HepG2 (cell line): ENCODE measurements at regions not wholly inside any gene's neighbourhood (a gene's known extent, or its start where the extent isn't known, plus 50 kb on each side); places are given as distances from the start of the nearest gene placed in this dataset.

Source experiments
- CTCF ChIP-seq: sonication (generic); formaldehyde crosslinking; IDR thresholded peaks from 2 replicates; pipeline ENCODE4 v1.5.0; 2020; ENCODE audit warnings: mild to moderate bottlenecking, missing genetic modification reagents, moderate library complexity
- KAT8 ChIP-seq: IDR thresholded peaks from 2 replicates; pipeline ENCODE4 v1.6.1; 2016; ENCODE audit warnings: missing genetic modification reagents, missing compliant biosample characterization
- ONECUT2 ChIP-seq: sonication (generic); formaldehyde crosslinking; IDR thresholded peaks from 2 replicates; pipeline ENCODE4 v1.4.0; 2020; ENCODE audit warnings: missing genetic modification reagents
- PCBP1 ChIP-seq: fragments of 200-400 bp; formaldehyde crosslinking; IDR thresholded peaks from 2 replicates; pipeline ENCODE4 v1.6.1; 2017; ENCODE audit warnings: mild to moderate bottlenecking, low read depth, low read length, borderline replicate concordance
- ZNF34 ChIP-seq: sonication (generic); formaldehyde crosslinking; IDR thresholded peaks from 2 replicates; pipeline ENCODE4 v1.4.0; 2020; ENCODE audit warnings: mild to moderate bottlenecking, missing genetic modification reagents, borderline replicate concordance

- TF ChIP-seq ONECUT2 (CRISPR knock-in tag): no peak
- TF ChIP-seq KAT8 (CRISPR knock-in tag): no peak
- no peak for TF ChIP-seq PCBP1
- no peak for TF ChIP-seq CTCF (CRISPR knock-in tag)
- TF ChIP-seq ZNF34 (CRISPR knock-in tag): no peak
Observed at GRCh38 chr6:137623293-137623692, 129.1 kb upstream of the OLIG3 start.
